ENCODE measurements at regions not wholly inside any gene's neighbourhood (a gene's known extent, or its start where the extent isn't known, plus 50 kb on each side); places are given as distances from the start of the nearest gene placed in this dataset.

DNA sequence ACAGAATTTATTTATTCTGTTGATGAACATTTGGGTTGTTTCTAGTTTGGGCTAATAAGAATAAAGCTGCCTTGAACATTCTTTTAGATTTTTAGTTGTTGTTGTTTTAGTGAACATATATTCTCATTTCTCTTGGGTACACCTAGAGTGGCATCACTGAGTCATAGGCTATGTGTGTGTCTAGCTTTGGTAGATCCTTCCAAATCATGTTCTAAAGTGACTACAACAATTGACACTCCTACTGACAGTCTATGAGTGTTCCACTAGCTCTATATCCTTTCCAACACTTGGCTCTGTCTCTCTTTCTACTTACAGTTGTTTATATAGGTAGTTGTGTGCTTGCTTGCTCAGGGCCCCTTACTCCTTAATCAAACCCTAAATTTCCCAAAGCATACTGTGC, 346.0 kb upstream of the NCAM1 start:
- Mint-ChIP-seq H3K4me3 (no peak overlapping the region), H3K9me3 (no peaks in the 10 kb centered on the region), H3K27me3 (ENCODE audit: low read depth) (no peaks in the 10 kb centered on the region), H3K36me3 (no peaks in the 10 kb centered on the region), H3K27ac (no peak overlapping the region), H3K4me1 (peaks cover 39% of the 10 kb centered on the region)
- ChIA-PET CTCF (no interaction called here), POLR2A (no interaction called here)
- DNase-seq (ENCODE audit: low spot score) (no peak), ATAC-seq (no peak)
- TF ChIP-seq KAT7 (CRISPR knock-in tag; IDR thresholded peaks at IDR 0.05; ENCODE audit: borderline replicate concordance) (no peak), SOX15 (CRISPR knock-in tag; IDR thresholded peaks at IDR 0.05) (no peak), NR2C2 (CRISPR knock-in tag; IDR thresholded peaks at IDR 0.05) (no peak), IRF2 (CRISPR knock-in tag; IDR thresholded peaks at IDR 0.05; ENCODE audit: borderline replicate concordance, low read depth) (no peak), ZBTB21 (CRISPR knock-in tag; IDR thresholded peaks at IDR 0.05; ENCODE audit: borderline replicate concordance) (no peak), ETV6 (CRISPR knock-in tag; IDR thresholded peaks at IDR 0.05) (no peak), ZNF416 (CRISPR knock-in tag; IDR thresholded peaks at IDR 0.05) (no peak), ZNF396 (CRISPR knock-in tag; IDR thresholded peaks at IDR 0.05; ENCODE audit: borderline replicate concordance) (no peak), RORB (CRISPR knock-in tag; IDR thresholded peaks at IDR 0.05) (no peak), SMAD3 (CRISPR knock-in tag; IDR thresholded peaks at IDR 0.05; ENCODE audit: borderline replicate concordance) (no peak), NR1H2 (CRISPR knock-in tag; IDR thresholded peaks at IDR 0.05) (no peak), MXD4 (CRISPR knock-in tag; IDR thresholded peaks at IDR 0.05; ENCODE audit: borderline replicate concordance) (no peak), ZNF121 (CRISPR knock-in tag; IDR thresholded peaks at IDR 0.05) (no peak), ZNF671 (CRISPR knock-in tag; IDR thresholded peaks at IDR 0.05) (no peak), FOXK1 (CRISPR knock-in tag; IDR thresholded peaks at IDR 0.05) (no peak)
- TF ChIP-seq, protein P1, sequence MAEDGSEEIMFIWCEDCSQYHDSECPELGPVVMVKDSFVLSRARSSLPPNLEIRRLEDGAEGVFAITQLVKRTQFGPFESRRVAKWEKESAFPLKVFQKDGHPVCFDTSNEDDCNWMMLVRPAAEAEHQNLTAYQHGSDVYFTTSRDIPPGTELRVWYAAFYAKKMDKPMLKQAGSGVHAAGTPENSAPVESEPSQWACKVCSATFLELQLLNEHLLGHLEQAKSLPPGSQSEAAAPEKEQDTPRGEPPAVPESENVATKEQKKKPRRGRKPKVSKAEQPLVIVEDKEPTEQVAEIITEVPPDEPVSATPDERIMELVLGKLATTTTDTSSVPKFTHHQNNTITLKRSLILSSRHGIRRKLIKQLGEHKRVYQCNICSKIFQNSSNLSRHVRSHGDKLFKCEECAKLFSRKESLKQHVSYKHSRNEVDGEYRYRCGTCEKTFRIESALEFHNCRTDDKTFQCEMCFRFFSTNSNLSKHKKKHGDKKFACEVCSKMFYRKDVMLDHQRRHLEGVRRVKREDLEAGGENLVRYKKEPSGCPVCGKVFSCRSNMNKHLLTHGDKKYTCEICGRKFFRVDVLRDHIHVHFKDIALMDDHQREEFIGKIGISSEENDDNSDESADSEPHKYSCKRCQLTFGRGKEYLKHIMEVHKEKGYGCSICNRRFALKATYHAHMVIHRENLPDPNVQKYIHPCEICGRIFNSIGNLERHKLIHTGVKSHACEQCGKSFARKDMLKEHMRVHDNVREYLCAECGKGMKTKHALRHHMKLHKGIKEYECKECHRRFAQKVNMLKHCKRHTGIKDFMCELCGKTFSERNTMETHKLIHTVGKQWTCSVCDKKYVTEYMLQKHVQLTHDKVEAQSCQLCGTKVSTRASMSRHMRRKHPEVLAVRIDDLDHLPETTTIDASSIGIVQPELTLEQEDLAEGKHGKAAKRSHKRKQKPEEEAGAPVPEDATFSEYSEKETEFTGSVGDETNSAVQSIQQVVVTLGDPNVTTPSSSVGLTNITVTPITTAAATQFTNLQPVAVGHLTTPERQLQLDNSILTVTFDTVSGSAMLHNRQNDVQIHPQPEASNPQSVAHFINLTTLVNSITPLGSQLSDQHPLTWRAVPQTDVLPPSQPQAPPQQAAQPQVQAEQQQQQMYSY (CRISPR knock-in tag; IDR thresholded peaks at IDR 0.05) = no peak
- TF ChIP-seq, protein P2, sequence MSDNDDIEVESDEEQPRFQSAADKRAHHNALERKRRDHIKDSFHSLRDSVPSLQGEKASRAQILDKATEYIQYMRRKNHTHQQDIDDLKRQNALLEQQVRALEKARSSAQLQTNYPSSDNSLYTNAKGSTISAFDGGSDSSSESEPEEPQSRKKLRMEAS (CRISPR knock-in tag; IDR thresholded peaks at IDR 0.05) = no peak
- TF ChIP-seq, protein P3, sequence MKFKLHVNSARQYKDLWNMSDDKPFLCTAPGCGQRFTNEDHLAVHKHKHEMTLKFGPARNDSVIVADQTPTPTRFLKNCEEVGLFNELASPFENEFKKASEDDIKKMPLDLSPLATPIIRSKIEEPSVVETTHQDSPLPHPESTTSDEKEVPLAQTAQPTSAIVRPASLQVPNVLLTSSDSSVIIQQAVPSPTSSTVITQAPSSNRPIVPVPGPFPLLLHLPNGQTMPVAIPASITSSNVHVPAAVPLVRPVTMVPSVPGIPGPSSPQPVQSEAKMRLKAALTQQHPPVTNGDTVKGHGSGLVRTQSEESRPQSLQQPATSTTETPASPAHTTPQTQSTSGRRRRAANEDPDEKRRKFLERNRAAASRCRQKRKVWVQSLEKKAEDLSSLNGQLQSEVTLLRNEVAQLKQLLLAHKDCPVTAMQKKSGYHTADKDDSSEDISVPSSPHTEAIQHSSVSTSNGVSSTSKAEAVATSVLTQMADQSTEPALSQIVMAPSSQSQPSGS (CRISPR knock-in tag; IDR thresholded peaks at IDR 0.05; ENCODE audit: borderline replicate concordance, low read depth) = no peak
- TF ChIP-seq, protein P4, sequence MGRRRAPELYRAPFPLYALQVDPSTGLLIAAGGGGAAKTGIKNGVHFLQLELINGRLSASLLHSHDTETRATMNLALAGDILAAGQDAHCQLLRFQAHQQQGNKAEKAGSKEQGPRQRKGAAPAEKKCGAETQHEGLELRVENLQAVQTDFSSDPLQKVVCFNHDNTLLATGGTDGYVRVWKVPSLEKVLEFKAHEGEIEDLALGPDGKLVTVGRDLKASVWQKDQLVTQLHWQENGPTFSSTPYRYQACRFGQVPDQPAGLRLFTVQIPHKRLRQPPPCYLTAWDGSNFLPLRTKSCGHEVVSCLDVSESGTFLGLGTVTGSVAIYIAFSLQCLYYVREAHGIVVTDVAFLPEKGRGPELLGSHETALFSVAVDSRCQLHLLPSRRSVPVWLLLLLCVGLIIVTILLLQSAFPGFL (CRISPR knock-in tag; IDR thresholded peaks at IDR 0.05; ENCODE audit: borderline replicate concordance) = no peak
- TF ChIP-seq, protein P5, sequence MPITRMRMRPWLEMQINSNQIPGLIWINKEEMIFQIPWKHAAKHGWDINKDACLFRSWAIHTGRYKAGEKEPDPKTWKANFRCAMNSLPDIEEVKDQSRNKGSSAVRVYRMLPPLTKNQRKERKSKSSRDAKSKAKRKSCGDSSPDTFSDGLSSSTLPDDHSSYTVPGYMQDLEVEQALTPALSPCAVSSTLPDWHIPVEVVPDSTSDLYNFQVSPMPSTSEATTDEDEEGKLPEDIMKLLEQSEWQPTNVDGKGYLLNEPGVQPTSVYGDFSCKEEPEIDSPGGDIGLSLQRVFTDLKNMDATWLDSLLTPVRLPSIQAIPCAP (CRISPR knock-in tag; IDR thresholded peaks at IDR 0.05) = no peak

DNA sequence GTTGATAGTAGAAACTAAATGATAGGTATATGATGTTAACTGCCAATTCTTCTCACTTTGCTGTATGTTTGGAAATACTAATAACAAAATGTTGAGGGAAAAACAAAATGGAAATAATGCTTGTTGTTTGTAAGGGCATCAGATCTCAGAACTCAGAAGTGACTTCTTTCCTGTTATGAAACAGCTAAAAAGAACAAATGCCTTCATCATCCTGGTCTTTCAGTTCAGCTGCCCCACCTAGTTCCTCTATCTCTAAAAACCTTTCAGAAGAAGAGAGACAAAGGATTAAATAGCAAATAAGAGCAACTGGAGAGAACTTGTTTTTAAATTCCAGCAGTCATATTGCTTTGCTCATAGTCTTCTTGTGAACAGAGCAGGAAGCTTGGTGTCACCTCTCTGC, 345.3 kb upstream of the NCAM1 start:
- H3K9me3 Mint-ChIP-seq = no peaks in the 10 kb centered on the region
- DNase-seq (ENCODE audit: low spot score) (no peak), ATAC-seq (no peak)
- no peak overlapping the region for H3K4me3 Mint-ChIP-seq
- H3K27me3 Mint-ChIP-seq (ENCODE audit: low read depth) = no peaks in the 10 kb centered on the region; the same call in 1 of the 2 replicates
- no peak overlapping the region for H3K27ac Mint-ChIP-seq
- ChIA-PET POLR2A (no interaction called here), CTCF (interaction anchor here (1.0 kb wide), 1 partner anchor 28 kb away, joined by 3 read pairs; no protein-coding TSS in a partner anchor)
- H3K36me3 Mint-ChIP-seq = no peaks in the 10 kb centered on the region
- H3K4me1 Mint-ChIP-seq = peaks cover 39% of the 10 kb centered on the region
- TF ChIP-seq, protein P6, sequence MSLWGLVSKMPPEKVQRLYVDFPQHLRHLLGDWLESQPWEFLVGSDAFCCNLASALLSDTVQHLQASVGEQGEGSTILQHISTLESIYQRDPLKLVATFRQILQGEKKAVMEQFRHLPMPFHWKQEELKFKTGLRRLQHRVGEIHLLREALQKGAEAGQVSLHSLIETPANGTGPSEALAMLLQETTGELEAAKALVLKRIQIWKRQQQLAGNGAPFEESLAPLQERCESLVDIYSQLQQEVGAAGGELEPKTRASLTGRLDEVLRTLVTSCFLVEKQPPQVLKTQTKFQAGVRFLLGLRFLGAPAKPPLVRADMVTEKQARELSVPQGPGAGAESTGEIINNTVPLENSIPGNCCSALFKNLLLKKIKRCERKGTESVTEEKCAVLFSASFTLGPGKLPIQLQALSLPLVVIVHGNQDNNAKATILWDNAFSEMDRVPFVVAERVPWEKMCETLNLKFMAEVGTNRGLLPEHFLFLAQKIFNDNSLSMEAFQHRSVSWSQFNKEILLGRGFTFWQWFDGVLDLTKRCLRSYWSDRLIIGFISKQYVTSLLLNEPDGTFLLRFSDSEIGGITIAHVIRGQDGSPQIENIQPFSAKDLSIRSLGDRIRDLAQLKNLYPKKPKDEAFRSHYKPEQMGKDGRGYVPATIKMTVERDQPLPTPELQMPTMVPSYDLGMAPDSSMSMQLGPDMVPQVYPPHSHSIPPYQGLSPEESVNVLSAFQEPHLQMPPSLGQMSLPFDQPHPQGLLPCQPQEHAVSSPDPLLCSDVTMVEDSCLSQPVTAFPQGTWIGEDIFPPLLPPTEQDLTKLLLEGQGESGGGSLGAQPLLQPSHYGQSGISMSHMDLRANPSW (CRISPR knock-in tag; conservative IDR thresholded peaks at IDR 0.05; ENCODE audit: low read depth) = no peak
- TF ChIP-seq, protein P7, sequence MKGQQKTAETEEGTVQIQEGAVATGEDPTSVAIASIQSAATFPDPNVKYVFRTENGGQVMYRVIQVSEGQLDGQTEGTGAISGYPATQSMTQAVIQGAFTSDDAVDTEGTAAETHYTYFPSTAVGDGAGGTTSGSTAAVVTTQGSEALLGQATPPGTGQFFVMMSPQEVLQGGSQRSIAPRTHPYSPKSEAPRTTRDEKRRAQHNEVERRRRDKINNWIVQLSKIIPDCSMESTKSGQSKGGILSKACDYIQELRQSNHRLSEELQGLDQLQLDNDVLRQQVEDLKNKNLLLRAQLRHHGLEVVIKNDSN (CRISPR knock-in tag; IDR thresholded peaks at IDR 0.05) = no peak
- no peak for TF ChIP-seq FOXK1 (CRISPR knock-in tag; IDR thresholded peaks at IDR 0.05)
- no peak for TF ChIP-seq TCF7 (CRISPR knock-in tag; IDR thresholded peaks at IDR 0.05; ENCODE audit: low read depth)
- no peak for TF ChIP-seq RORB (CRISPR knock-in tag; IDR thresholded peaks at IDR 0.05)
- no peak for TF ChIP-seq ZNF219 (CRISPR knock-in tag; IDR thresholded peaks at IDR 0.05; ENCODE audit: borderline replicate concordance)
- TF ChIP-seq HMGA2 (CRISPR knock-in tag; IDR thresholded peaks at IDR 0.05) = no peak
- no peak for TF ChIP-seq NFYB (CRISPR knock-in tag; conservative IDR thresholded peaks at IDR 0.05; ENCODE audit: low read depth)
- TF ChIP-seq ZBTB21 (CRISPR knock-in tag; IDR thresholded peaks at IDR 0.05; ENCODE audit: borderline replicate concordance) = no peak
- TF ChIP-seq FOXP1 (CRISPR knock-in tag; IDR thresholded peaks at IDR 0.05; ENCODE audit: borderline replicate concordance) = no peak
- no peak for TF ChIP-seq ZNF396 (CRISPR knock-in tag; IDR thresholded peaks at IDR 0.05; ENCODE audit: borderline replicate concordance)

Data from WTC11 (cell line).